ENCODE measurements at regions not wholly inside any gene's neighbourhood (a gene's known extent, or its start where the extent isn't known, plus 50 kb on each side); places are given as distances from the start of the nearest gene placed in this dataset.
"Not testable (repeated sequence)": the region's sequence is repeated elsewhere in the genome, so short reads cannot be mapped to it uniquely, and the experiment has no call there.

DNA sequence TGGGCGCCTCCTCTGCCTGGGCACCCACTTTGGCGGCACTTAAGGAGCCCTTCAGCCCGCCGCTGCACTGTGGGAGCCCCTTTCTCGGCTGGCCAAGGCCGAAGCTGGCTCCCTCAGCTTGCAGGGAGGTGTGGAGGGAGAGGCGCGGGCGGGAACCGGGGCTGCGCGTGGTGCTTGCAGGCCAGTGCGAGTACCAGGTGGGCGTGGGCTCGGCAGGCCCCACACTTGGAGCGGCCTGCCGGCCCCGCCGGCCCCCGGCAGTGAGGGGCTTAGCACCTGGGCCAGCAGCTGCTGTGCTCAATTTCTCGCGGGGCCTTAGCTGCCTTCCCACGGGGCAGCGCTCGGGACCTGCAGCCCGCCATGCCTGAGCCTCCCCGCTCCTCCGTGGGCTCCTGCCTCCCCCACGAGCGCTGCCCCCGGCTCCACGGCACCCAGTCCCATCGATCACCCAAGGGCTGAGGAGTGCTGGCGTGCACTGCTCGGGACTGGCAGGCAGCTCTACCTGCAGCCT, 182.4 kb upstream of the GPRIN3 start:
- TF ChIP-seq POLR2A (IDR thresholded peaks at IDR 0.05): not testable (repeated sequence)
- TF ChIP-seq, protein P1, sequence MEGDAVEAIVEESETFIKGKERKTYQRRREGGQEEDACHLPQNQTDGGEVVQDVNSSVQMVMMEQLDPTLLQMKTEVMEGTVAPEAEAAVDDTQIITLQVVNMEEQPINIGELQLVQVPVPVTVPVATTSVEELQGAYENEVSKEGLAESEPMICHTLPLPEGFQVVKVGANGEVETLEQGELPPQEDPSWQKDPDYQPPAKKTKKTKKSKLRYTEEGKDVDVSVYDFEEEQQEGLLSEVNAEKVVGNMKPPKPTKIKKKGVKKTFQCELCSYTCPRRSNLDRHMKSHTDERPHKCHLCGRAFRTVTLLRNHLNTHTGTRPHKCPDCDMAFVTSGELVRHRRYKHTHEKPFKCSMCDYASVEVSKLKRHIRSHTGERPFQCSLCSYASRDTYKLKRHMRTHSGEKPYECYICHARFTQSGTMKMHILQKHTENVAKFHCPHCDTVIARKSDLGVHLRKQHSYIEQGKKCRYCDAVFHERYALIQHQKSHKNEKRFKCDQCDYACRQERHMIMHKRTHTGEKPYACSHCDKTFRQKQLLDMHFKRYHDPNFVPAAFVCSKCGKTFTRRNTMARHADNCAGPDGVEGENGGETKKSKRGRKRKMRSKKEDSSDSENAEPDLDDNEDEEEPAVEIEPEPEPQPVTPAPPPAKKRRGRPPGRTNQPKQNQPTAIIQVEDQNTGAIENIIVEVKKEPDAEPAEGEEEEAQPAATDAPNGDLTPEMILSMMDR (IDR thresholded peaks at IDR 0.05): not testable (repeated sequence)
